ENCODE measurements at regions not wholly inside any gene's neighbourhood (a gene's known extent, or its start where the extent isn't known, plus 50 kb on each side); places are given as distances from the start of the nearest gene placed in this dataset.

- TF ChIP-seq PML (IDR thresholded peaks at IDR 0.05; ENCODE audit: low read length) (no peak), YBX1 (IDR thresholded peaks at IDR 0.05) (no peak), CEBPB (IDR thresholded peaks at IDR 0.05; ENCODE audit: borderline replicate concordance in 1 of 2, low read depth in 2 of 2, low read length in 2 of 2) (no peak), CTCF (IDR thresholded peaks at IDR 0.05 in 2 of 3, conservative IDR thresholded peaks at IDR 0.05 in 1 of 3; ENCODE audit: control insufficient read depth in 2 of 3, extremely low read depth in 1 of 3, insufficient read depth in 1 of 3, low read depth in 3 of 3, low read length in 3 of 3) (no peak), USF2 (IDR thresholded peaks at IDR 0.05; ENCODE audit: borderline replicate concordance, low read depth, low read length) (no peak), ZBTB40 (IDR thresholded peaks at IDR 0.05; ENCODE audit: borderline replicate concordance) (no peak), MAX (IDR thresholded peaks at IDR 0.05; ENCODE audit: low read depth, low read length) (no peak)
Observed at GRCh38 chr13:61021838-61022237, 393.8 kb downstream of the PCDH20 start.

Data from GM12878 (cell line).